K562 (cell line): ENCODE measurements at regions not wholly inside any gene's neighbourhood (a gene's known extent, or its start where the extent isn't known, plus 50 kb on each side); places are given as distances from the start of the nearest gene placed in this dataset.

ENCODE experiments used
- ATAC-seq: fragments of 200-7000 bp; cut with Tn5 transposase; 3 replicates; pipeline ENCODE4 v1.9.1; 2020; ENCODE audit warnings: moderate library complexity
- BruUV-seq: library from RNA; stranded (reverse); fragments of 400-500 nt; replicated peaks from 2 replicates; lab custom pipeline; 2021; lab: Mats Ljungman, UMichigan
- CTCF ChIA-PET: fragments of 300-600 bp; formaldehyde crosslinking; extraction: SDS; loops from one replicate; lab custom pipeline; 2021; ENCODE audit warnings: low intra/inter-chr PET ratio; lab: Yijun Ruan, JAX
- POLR2A ChIA-PET: fragments of 300-600, 350-650 bp; sonication (Branson Sonifier 250); formaldehyde crosslinking; extraction: SDS; loops from one replicate; lab custom pipeline; 2021; ENCODE audit warnings: antibody characterized with exemption, inconsistent platforms; lab: Yijun Ruan, JAX
- DNase-seq, 4 experiments: peaks; one replicate each; pipeline versions ENCODE4 v3.0.0 to v3.0.0-alpha.2; 2011 to 2018; ENCODE audit warnings: low spot score in 3 of 4, mixed read lengths in 3 of 4; ENCODE audit errors: extremely low read depth in 1 of 4
- FAIRE-seq: peaks from 2 replicates; lab custom pipeline; 2011; peaks lifted over from hg19 to GRCh38; lab: Jason Lieb, UNC
- H2AFZ ChIP-seq: 2 replicates; pipeline ENCODE4 v1.6.0; 2011; ENCODE audit warnings: low read depth, low read length, control low read depth, inconsistent platforms
- H3K27ac ChIP-seq: fragments of 200-600 bp; 3 replicates; pipeline ENCODE4 v1.8.0; 2011; ENCODE audit warnings: low read depth, mild to moderate bottlenecking, control low read depth, inconsistent platforms, low read length, moderate library complexity, mixed read lengths; ENCODE audit errors: extremely low read depth
- H3K27me3 ChIP-seq, 2 experiments: fragments of 300-600 bp in 1 of 2; 2 replicates in 1 of 2; 3 replicates in 1 of 2; pipeline versions ENCODE4 v1.6.0 to v1.8.0; 2011; ENCODE audit warnings: inconsistent platforms in 2 of 2, low read length in 2 of 2, mild to moderate bottlenecking in 1 of 2, mixed read lengths in 1 of 2, moderate library complexity in 1 of 2; ENCODE audit not compliant: control insufficient read depth in 2 of 2, insufficient read depth in 2 of 2
- H3K36me3 ChIP-seq: fragments of 300-600 bp; 3 replicates; pipeline ENCODE4 v1.8.0; 2011; ENCODE audit warnings: mild to moderate bottlenecking, low read length, inconsistent platforms; ENCODE audit not compliant: control insufficient read depth, insufficient read depth
- H3K4me1 ChIP-seq, 2 experiments: fragments of 200-600 bp in 1 of 2; replicated peaks in 1 of 2; 2 replicates in 1 of 2; 3 replicates in 1 of 2; pipeline versions ENCODE4 v1.5.1 to v1.8.0; 2011; ENCODE audit warnings: inconsistent platforms in 2 of 2, low read length in 2 of 2, mild to moderate bottlenecking in 1 of 2, mixed read lengths in 1 of 2, moderate library complexity in 1 of 2; ENCODE audit not compliant: control insufficient read depth in 2 of 2, insufficient read depth in 2 of 2
- H3K4me2 ChIP-seq: 2 replicates; pipeline ENCODE4 v1.6.1; 2011; ENCODE audit warnings: low read length, control low read depth, inconsistent platforms, mixed read lengths; ENCODE audit not compliant: insufficient read depth
- H3K4me3 ChIP-seq: fragments of 200-600 bp; sonication (generic), shearing (Covaris generic); 2 replicates; pipeline ENCODE4 v1.5.1; 2016; ENCODE audit warnings: control low read depth, inconsistent platforms
- H3K79me2 ChIP-seq: fragments of 200-600 bp; 3 replicates; pipeline ENCODE4 v1.8.0; 2011; ENCODE audit warnings: low read length, inconsistent platforms; ENCODE audit not compliant: control insufficient read depth, insufficient read depth
- H3K9ac ChIP-seq, 2 experiments: 2 replicates each; pipeline versions ENCODE4 v1.6.0 to v1.6.1; 2011; ENCODE audit warnings: low read depth in 2 of 2, low read length in 2 of 2, control low read depth in 1 of 2, inconsistent platforms in 1 of 2, mild to moderate bottlenecking in 1 of 2, mixed read lengths in 1 of 2; ENCODE audit not compliant: insufficient read depth in 1 of 2
- H3K9me1 ChIP-seq: one replicate; pipeline ENCODE4 v1.6.0; 2011; ENCODE audit warnings: inconsistent platforms, mild to moderate bottlenecking, low read length, moderate library complexity; ENCODE audit not compliant: control insufficient read depth, insufficient read depth
- H3K9me3 ChIP-seq: replicated peaks from 2 replicates; pipeline ENCODE4 v1.5.1; 2011; ENCODE audit warnings: low read depth, low read length, inconsistent platforms; ENCODE audit not compliant: control insufficient read depth, insufficient read depth
- H4K20me1 ChIP-seq: replicated peaks from 2 replicates; pipeline ENCODE4 v1.6.1; 2011; ENCODE audit warnings: low read length, inconsistent platforms, mixed read lengths; ENCODE audit not compliant: control insufficient read depth, insufficient read depth
- BCOR ChIP-seq: fragments of 450-650 bp; IDR thresholded peaks from 2 replicates; pipeline ENCODE4 v1.6.1; 2016
- BRF1 ChIP-seq: IDR thresholded peaks from 3 replicates; pipeline ENCODE4 v1.6.1; 2011; ENCODE audit warnings: borderline replicate concordance, mild to moderate bottlenecking; ENCODE audit not compliant: insufficient read length; ENCODE audit errors: extremely low read depth
- CHD2 ChIP-seq: IDR thresholded peaks from 2 replicates; pipeline ENCODE4 v1.6.1; 2011; ENCODE audit warnings: low read depth, low read length
- CREB3 ChIP-seq: fragments of 450-650 bp; conservative IDR thresholded peaks from 2 replicates; pipeline ENCODE4 v1.6.1; 2016; ENCODE audit warnings: missing genetic modification characterization, low read depth, mild to moderate bottlenecking, missing compliant biosample characterization, moderate library complexity
- CUX1 ChIP-seq: fragments of 200-800 bp; sonication (Bioruptor generic); IDR thresholded peaks from 2 replicates; pipeline ENCODE4 v1.6.1; 2016; ENCODE audit warnings: missing genetic modification characterization, missing compliant biosample characterization
- EZH2 ChIP-seq: IDR thresholded peaks from 2 replicates; pipeline ENCODE4 v1.6.1; 2012; ENCODE audit warnings: low read depth, mild to moderate bottlenecking, inconsistent platforms, low read length, borderline replicate concordance
- FIP1L1 ChIP-seq: fragments of 200-400 bp; formaldehyde crosslinking; IDR thresholded peaks from 2 replicates; pipeline ENCODE4 v1.6.1; 2018; ENCODE audit warnings: mild to moderate bottlenecking, low read depth, low read length; ENCODE audit not compliant: poor library complexity, severe bottlenecking
- HDAC2 ChIP-seq: fragments of 450-650 bp; IDR thresholded peaks from 2 replicates; pipeline ENCODE4 v1.6.1; 2016; ENCODE audit warnings: mild to moderate bottlenecking
- POLR2AphosphoS2 ChIP-seq: IDR thresholded peaks from 2 replicates; pipeline ENCODE4 v1.6.1; 2012; ENCODE audit warnings: low read length, improper control_type of control experiment
- SMARCA4 ChIP-seq: fragments of 450-650 bp; IDR thresholded peaks from 2 replicates; pipeline ENCODE4 v1.6.1; 2016
- ZNF436 ChIP-seq: fragments of 250-450, 450-650 bp; sonication (Bioruptor Pico); formaldehyde crosslinking; IDR thresholded peaks from 2 replicates; pipeline ENCODE4 v1.7.0; 2020; ENCODE audit warnings: mild to moderate bottlenecking
- WGBS: fragments of 100-300 bp; shearing (Covaris generic); methylation state at CpG from one replicate; pipeline ENCODE4 v1.1.6; 2016; ENCODE audit warnings: low coverage, mixed read lengths; ENCODE audit not compliant: insufficient coverage; ENCODE audit errors: missing lambda C conversion rate; 5-methylcytosine and 5-hydroxymethylcytosine counted together
- in situ Hi-C: fragments of 300-500 bp; cut with MboI; formaldehyde crosslinking; loops from 4 replicates; pipeline ENCODE4 v1.15.0; 2018; ENCODE audit warnings: inconsistent platforms, mixed read lengths
- intact Hi-C: fragments of 100-400 bp; cut with micrococcal nuclease; formaldehyde crosslinking; loops from 2 replicates; pipeline ENCODE4 v1.14.2; 2022

- Histone ChIP-seq H2AFZ (no peak overlapping the region), H3K79me2 (no peaks in the 10 kb centered on the region), H3K4me1 (no peaks in the 10 kb centered on the region), H3K4me3 (no peak overlapping the region), H3K4me2 (no peak overlapping the region), H3K27ac (no peak overlapping the region), H3K9me3 (no peaks in the 10 kb centered on the region), H4K20me1 (no peaks in the 10 kb centered on the region; the same call in 1 of the 2 replicates), H3K27me3 (no peaks in the 10 kb centered on the region), H3K9ac (no peak overlapping the region), H3K9me1 (no peaks in the 10 kb centered on the region), H3K36me3 (no peaks in the 10 kb centered on the region)
- intact Hi-C loops (no loop called here), in situ Hi-C loops (no loop called here)
- no peak for DNase-seq
- no peak for FAIRE-seq
- TF ChIP-seq SMARCA4 = no peak
- TF ChIP-seq CUX1 (CRISPR knock-in tag) = no peak
- no peak for TF ChIP-seq HDAC2
- no peak for TF ChIP-seq CHD2
- no peak for TF ChIP-seq BCOR
- TF ChIP-seq ZNF436 (CRISPR knock-in tag) = no peak
- no peak for TF ChIP-seq CREB3 (tag)
- no peak for TF ChIP-seq BRF1
- TF ChIP-seq FIP1L1 = no peak
- no peak for TF ChIP-seq POLR2AphosphoS2
- TF ChIP-seq EZH2 = no peak
- POLR2A ChIA-PET = interaction anchor here (0.6 to 2.1 kb wide), 3 partner anchors 11 to 320 kb away, joined by 4 to 9 read pairs (median 8); no protein-coding TSS in a partner anchor
- ATAC-seq = no peak
- WGBS = 0% methylated on average over 1 of the region's 1 CpG
- CTCF ChIA-PET = no interaction called here
- BruUV-seq = no TSS peak
Observed at GRCh38 chr1:90476411-90476810, 240.7 kb downstream of the BARHL2 start.
